Natural killer cell (primary cell): ENCODE measurements at regions not wholly inside any gene's neighbourhood (a gene's known extent, or its start where the extent isn't known, plus 50 kb on each side); places are given as distances from the start of the nearest gene placed in this dataset.

ENCODE experiments used
- ATAC-seq, 3 donors: fragments of 150-1000 bp in 2 of 3; fragments of 200-7000 bp in 1 of 3; cut with Tn5 transposase; 1 replicate in 1 of 3; 2 replicates in 2 of 3; pipeline ENCODE4 v1.10.0; 2021; ENCODE audit warnings: mild to moderate bottlenecking in 2 of 3, moderate library complexity in 2 of 3
- DNase-seq, 2 donors: peaks; one replicate each; pipeline versions ENCODE4 v3.0.0 to v3.0.0-alpha.2; 2013 to 2021; ENCODE audit warnings: mixed read lengths in 1 of 2
- H3K27ac ChIP-seq: one replicate; pipeline ENCODE4 v1.5.1; 2013; ENCODE audit warnings: mild to moderate bottlenecking, low read length
- H3K27me3 ChIP-seq: one replicate; pipeline ENCODE4 v1.6.1; 2013; ENCODE audit warnings: low read length; ENCODE audit not compliant: control insufficient read depth, insufficient read depth
- H3K36me3 ChIP-seq: one replicate; pipeline ENCODE4 v1.6.1; 2013; ENCODE audit warnings: low read length; ENCODE audit not compliant: control insufficient read depth, insufficient read depth
- H3K4me1 ChIP-seq: one replicate; pipeline ENCODE4 v1.6.1; 2013; ENCODE audit warnings: low read length; ENCODE audit not compliant: control insufficient read depth, insufficient read depth
- H3K4me3 ChIP-seq: one replicate; pipeline ENCODE4 v1.5.1; 2013; ENCODE audit warnings: low read length
- H3K9me3 ChIP-seq: one replicate; pipeline ENCODE4 v1.6.1; 2013; ENCODE audit warnings: low read length; ENCODE audit not compliant: control insufficient read depth, insufficient read depth
- H3K27ac Mint-ChIP-seq, 2 donors: one replicate each; pipeline ENCODE4 v1.8.0; 2022; ENCODE audit warnings: mild to moderate bottlenecking in 2 of 2, mixed read lengths in 2 of 2, moderate library complexity in 1 of 2
- H3K27me3 Mint-ChIP-seq, 2 donors: one replicate each; pipeline ENCODE4 v1.8.0; 2022; ENCODE audit warnings: low read depth in 2 of 2, mixed read lengths in 2 of 2
- H3K36me3 Mint-ChIP-seq: one replicate; pipeline ENCODE4 v1.8.0; 2022; ENCODE audit warnings: mixed read lengths
- H3K4me1 Mint-ChIP-seq, 2 donors: one replicate each; pipeline ENCODE4 v1.8.0; 2022; ENCODE audit warnings: mixed read lengths in 2 of 2
- H3K4me3 Mint-ChIP-seq: one replicate; pipeline ENCODE4 v1.8.0; 2022; ENCODE audit warnings: mild to moderate bottlenecking, moderate library complexity, mixed read lengths
- H3K9me3 Mint-ChIP-seq, 2 donors: one replicate each; pipeline ENCODE4 v1.8.0; 2022; ENCODE audit warnings: mixed read lengths in 2 of 2
- CTCF ChIP-seq: fragments of 200-600 bp; IDR thresholded peaks from one replicate; pipeline ENCODE4 v1.8.0; 2022; ENCODE audit warnings: antibody characterized with exemption
- WGBS: methylation state at CpG from one replicate; pipeline ENCODE4 v1.1.7; 2013; ENCODE audit warnings: missing lambda C conversion rate; ENCODE audit not compliant: insufficient coverage; 5-methylcytosine and 5-hydroxymethylcytosine counted together
- intact Hi-C: fragments of 100-400 bp; cut with micrococcal nuclease; formaldehyde crosslinking; loops from one replicate; pipeline ENCODE4 v1.14.2; 2022

- peaks cover 0 to 4% of the 10 kb centered on the region in 2 donors for H3K9me3 Mint-ChIP-seq
- H3K27ac ChIP-seq, result no peak overlapping the region
- H3K4me1 Mint-ChIP-seq, result no peaks in the 10 kb centered on the region
- H3K27ac Mint-ChIP-seq, result no peak overlapping the region
- H3K27me3 Mint-ChIP-seq, result peaks cover 0 to 11% of the 10 kb centered on the region in 2 donors
- DNase-seq (no peak), ATAC-seq (no peak)
- no peaks in the 10 kb centered on the region for H3K27me3 ChIP-seq
- H3K9me3 ChIP-seq, result no peaks in the 10 kb centered on the region
- H3K4me3 ChIP-seq, result no peak overlapping the region
- H3K4me1 ChIP-seq, result no peaks in the 10 kb centered on the region
- intact Hi-C loops, result no loop called here
- no peak for TF ChIP-seq CTCF
- H3K36me3 ChIP-seq, result no peaks in the 10 kb centered on the region
- H3K36me3 Mint-ChIP-seq, result no peaks in the 10 kb centered on the region
- 100% methylated on average over 2 of the region's 3 CpGs for WGBS
- no peak overlapping the region for H3K4me3 Mint-ChIP-seq
Measured at GRCh38 chr1:164473544-164473943, 85.4 kb upstream of the PBX1 start.

- no peak for DNase-seq
- 79% methylated on average over 4 of the region's 7 CpGs for WGBS
- H3K4me1 ChIP-seq, result no peaks in the 10 kb centered on the region
- Mint-ChIP-seq H3K4me1 (no peaks in the 10 kb centered on the region), H3K9me3 (peaks cover 0 to 4% of the 10 kb centered on the region in 2 donors), H3K27me3 (peaks cover 0 to 9% of the 10 kb centered on the region in 2 donors), H3K27ac (no peak overlapping the region), H3K4me3 (no peak overlapping the region), H3K36me3 (no peaks in the 10 kb centered on the region)
- H3K27ac ChIP-seq, result no peak overlapping the region
- no peaks in the 10 kb centered on the region for H3K27me3 ChIP-seq
- no peaks in the 10 kb centered on the region for H3K36me3 ChIP-seq
- H3K4me3 ChIP-seq, result no peak overlapping the region
- ATAC-seq, result no peak
- intact Hi-C loops, result no loop called here
- no peaks in the 10 kb centered on the region for H3K9me3 ChIP-seq
- no peak for TF ChIP-seq CTCF
Measured at GRCh38 chr1:164475834-164476233, 83.2 kb upstream of the PBX1 start.

DNA sequence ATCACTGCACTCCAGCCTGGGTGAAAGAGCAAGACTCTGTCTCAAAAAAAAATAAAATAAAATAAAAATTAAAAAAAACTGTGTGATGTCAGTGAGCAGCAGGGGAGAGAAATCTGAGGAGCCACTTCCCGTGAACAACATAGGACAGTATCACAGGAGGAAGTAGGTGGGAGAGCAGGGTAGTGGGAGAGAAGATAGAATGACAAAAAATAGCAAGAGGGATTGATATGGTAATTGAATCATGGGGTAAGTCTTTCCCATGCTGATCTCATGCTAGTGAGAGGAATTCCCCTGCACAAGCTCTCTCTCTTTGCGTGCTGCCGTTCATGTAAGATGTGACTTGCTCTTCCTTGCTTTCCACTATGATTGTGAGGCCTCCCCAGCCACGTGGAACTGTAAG, 81.6 kb upstream of the PBX1 start:
- H3K27ac Mint-ChIP-seq, result no peak overlapping the region
- H3K4me3 ChIP-seq, result no peak overlapping the region
- H3K27ac ChIP-seq, result no peak overlapping the region
- peaks cover 0 to 4% of the 10 kb centered on the region in 2 donors for H3K9me3 Mint-ChIP-seq
- H3K36me3 Mint-ChIP-seq, result no peaks in the 10 kb centered on the region
- no peaks in the 10 kb centered on the region for H3K27me3 ChIP-seq
- 88% methylated on average over 4 of the region's 4 CpGs for WGBS
- no peak for DNase-seq
- intact Hi-C loops, result no loop called here
- ATAC-seq, result no peak
- no peaks in the 10 kb centered on the region for H3K4me1 ChIP-seq
- no peaks in the 10 kb centered on the region for H3K4me1 Mint-ChIP-seq
- H3K9me3 ChIP-seq, result no peaks in the 10 kb centered on the region
- H3K27me3 Mint-ChIP-seq, result peaks cover 0 to 4% of the 10 kb centered on the region in 2 donors
- H3K36me3 ChIP-seq, result no peaks in the 10 kb centered on the region
- no peak overlapping the region for H3K4me3 Mint-ChIP-seq
- no peak for TF ChIP-seq CTCF

GRCh38 chr1:164479242-164479641, 79.7 kb upstream of the PBX1 start:
- no peaks in the 10 kb centered on the region for H3K4me1 Mint-ChIP-seq
- no peak for ATAC-seq
- H3K27ac Mint-ChIP-seq, result no peak overlapping the region
- 100% methylated on average over 1 of the region's 1 CpG for WGBS
- Histone ChIP-seq H3K4me3 (no peak overlapping the region), H3K4me1 (no peaks in the 10 kb centered on the region), H3K9me3 (no peaks in the 10 kb centered on the region), H3K36me3 (no peaks in the 10 kb centered on the region), H3K27me3 (no peaks in the 10 kb centered on the region), H3K27ac (no peak overlapping the region)
- no peak overlapping the region for H3K4me3 Mint-ChIP-seq
- TF ChIP-seq CTCF, result no peak
- peaks cover 0 to 4% of the 10 kb centered on the region in 2 donors for H3K9me3 Mint-ChIP-seq
- H3K27me3 Mint-ChIP-seq, result peaks cover 0 to 7% of the 10 kb centered on the region in 2 donors
- no peaks in the 10 kb centered on the region for H3K36me3 Mint-ChIP-seq
- no peak for DNase-seq
- intact Hi-C loops, result no loop called here
